ENCODE measurements at regions not wholly inside any gene's neighbourhood (a gene's known extent, or its start where the extent isn't known, plus 50 kb on each side); places are given as distances from the start of the nearest gene placed in this dataset.

DNA sequence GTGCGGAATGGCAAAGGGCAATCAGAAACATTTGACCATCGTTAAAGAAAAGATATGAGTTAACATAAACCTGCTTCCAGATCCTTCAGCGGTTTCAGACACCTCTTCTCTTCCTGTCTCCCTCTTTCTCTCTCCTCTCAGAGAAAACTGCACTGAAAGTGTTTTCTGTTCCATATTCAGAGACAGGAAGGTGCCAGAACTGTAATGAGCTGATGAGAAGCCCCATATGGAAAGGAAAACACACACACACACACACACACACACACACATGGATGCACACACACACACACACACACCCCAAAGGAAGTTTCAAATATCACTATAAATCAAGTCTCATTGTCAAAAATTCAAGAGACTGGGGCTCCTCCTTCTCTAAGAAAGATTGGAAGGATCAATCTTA is 515.5 kb downstream of the NUF2 start:
- TF ChIP-seq POLR2AphosphoS5 (IDR thresholded peaks at IDR 0.05; ENCODE audit: low read depth, low read length) (no peak), POLR2A (IDR thresholded peaks at IDR 0.05; ENCODE audit: low read depth, low read length) (no peak)
